CD4-positive, alpha-beta T cell treated with Interleukin-15 for 4 hours (primary cell): ENCODE measurements at regions not wholly inside any gene's neighbourhood (a gene's known extent, or its start where the extent isn't known, plus 50 kb on each side); places are given as distances from the start of the nearest gene placed in this dataset.

Experiments
- DNase-seq: peaks from one replicate; pipeline ENCODE4 v3.0.0-alpha.2; 2020; ENCODE audit warnings: low spot score

DNA sequence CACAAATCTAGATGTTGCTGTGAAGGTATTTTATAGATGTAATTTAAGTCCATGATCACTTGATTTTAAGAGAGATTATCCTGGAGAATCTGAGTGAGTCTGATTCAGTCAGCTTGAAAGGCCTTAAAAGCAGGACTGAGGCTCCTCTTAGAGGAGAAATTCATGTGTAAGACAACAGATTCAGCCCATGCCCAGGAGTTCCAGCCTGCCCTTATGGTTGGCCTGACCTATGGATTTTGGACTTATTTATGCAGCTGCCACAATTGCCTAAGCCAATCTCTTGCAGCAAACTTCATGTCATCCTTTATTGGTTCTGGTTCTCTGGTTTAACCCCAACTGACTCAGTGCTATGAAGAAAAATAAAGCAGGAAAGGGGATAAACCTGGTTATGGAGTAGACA, 296.5 kb upstream of the RASGRP1 start:
- DNase-seq: no peak

DNA sequence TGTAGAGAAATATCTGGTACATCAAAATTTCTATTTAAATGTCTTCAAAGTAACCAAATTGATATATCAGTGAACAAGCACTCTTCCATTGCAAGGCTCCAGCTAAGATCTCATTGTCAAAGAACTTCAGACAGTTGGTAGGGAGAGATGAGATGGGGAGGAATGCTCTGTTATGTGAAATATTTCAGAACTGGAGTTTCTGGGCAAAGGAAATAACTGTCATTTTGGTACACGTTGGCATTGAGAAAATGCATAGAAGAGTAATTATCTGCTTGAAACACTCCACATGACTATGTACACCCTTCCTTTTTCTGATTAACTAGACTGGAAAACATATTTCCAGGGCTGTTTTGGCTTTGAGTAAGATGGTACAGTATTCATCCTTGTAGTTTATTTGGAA, 297.5 kb upstream of the RASGRP1 start:
- DNase-seq: no peak

DNA sequence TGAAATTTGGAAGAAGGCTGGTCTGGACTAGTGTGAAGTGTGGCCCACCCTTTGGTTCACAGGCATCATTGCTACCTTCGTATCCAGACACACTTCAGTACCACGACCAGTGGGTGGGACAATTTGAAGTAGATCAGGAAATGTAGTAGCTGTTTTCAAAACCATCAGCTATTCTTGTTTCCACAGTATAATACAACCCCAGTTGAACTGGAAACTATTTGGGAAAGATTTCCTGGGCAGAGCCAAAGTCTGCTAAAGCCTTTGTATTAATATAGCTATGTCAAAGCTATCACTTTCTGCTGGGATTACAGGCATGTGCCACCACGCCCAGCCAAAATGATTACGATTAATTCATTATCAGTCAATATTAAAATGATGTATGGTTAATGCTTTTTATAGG, 298.8 kb upstream of the RASGRP1 start:
- no peak for DNase-seq

DNA sequence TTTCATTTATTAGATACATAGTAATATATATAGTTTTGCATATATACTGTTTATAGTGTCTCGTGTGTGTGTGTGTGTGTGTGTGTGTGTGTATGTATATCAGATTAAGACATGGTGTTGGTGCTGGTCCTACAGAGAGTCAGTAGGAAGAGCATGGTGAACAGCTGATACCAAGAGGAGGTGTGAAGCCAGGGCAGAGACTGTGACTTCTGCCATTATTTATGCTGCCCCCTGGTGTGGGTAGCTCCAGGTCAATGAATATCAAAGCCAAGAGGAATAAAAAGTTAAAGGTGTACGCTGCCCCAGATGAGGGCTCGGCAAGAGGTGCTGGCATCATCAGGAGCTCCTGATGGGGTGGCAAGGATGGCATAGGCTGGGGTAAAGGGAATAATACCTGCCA, 299.5 kb upstream of the RASGRP1 start:
- DNase-seq: no peak

DNA sequence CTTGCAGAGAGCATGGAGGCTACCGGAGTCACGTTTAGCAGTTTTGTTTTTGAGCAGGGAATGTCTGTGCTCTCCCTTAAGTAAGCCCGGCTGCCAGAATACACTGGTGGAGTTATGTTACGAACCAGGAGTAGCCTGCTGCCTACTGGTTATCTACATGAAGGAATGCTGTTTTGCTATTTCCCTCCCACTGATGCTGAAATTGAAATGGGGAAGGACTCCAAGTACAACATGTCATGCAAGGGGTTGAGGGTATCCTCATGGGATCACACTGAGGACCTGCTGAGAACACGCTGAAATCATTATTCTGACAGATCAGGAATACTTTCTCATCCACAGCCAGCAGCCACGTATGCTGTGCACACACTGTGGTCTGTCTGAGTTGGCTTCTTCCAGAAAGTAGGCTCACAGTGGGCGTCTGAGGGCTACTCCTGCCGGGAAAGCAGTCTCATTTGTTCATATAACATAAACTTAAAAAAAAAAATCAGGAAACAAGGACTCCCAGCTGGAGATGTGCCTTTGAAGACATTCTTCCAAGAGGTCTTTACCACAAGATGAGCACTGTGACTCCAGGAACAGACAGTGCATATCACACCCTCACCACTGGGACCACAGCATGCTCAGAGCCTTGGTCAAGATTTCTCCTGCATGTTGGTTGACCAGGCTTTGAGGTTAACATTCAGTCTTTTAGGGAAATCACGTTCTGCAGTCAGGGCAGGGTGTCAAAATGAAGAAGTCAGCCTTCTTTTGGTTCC, 300.4 kb upstream of the RASGRP1 start:
- DNase-seq: no peak

DNA sequence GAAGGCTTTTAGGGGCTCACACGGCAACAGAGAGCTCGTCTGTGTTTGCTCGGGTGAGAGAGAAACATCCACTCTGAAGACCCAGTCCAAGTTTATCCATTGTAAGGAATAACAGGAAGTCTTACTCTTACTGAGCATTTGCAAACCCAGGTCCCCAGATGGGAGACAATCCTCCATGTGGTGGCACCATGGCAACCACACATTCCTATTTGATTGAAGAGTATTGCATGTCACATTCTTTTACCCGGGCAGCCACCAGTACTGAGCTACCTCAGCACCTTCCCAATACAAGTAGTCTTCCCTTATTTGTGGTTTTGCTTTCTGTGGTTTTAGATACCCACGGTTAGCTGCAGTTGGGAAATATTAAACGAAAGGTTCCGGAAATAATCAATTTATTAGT, 302.9 kb upstream of the RASGRP1 start:
- DNase-seq: no peak

DNA sequence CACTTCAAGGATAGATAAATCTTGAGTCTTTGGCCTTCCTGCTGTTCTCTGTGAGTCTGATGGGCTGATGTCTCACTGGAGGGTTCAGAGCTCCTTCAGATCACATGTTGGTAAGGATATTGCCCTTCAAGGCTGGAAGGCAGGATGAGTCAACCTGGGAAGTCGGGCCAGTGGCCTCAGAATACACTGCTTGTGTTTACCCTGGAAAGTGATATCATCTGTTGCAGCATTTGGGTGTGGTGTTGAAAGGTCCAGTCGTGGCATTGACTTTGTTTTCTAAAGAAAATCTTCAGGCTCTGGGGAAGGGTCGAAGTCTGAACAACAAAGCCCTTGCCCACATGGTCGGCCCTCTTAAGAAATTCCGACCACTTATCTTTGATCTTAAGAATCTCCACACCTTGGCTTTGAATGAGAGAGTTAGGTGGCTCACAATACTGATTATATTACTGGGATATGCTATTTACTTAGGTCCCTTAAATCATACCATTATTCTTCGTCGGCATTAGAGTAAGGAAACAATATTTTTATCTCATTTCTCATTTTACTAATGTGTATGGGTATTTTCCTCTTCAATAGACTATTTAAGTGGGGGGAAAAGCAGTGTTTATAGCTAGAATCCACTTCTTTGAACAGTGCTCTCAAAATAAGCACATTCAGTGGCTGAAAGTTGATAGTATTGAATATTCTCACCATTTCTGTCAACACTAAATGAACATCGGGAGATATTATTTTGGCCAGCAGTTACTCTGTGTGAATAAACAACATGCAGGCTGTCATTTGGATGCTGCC, 303.9 kb upstream of the RASGRP1 start:
- no peak for DNase-seq

DNA sequence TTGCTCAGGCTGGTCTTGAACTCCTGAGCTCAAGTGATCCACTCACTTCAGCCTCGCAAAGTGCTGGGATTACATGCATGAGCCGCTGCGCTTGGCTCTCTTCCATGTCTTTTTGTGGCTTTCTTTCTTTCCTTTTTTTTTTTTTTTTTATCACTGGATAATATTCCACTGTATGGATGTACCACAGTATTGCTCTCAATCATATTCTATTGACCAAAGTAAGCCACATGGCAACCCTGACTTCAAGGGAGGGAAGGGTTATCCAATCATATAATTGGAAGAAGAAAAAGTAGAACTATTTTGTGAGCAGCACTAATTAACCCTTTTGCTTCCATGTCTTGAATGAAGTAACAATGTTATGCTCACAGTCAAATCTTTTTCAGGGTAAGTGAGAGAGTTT, 307.0 kb upstream of the RASGRP1 start:
- DNase-seq: no peak

DNA sequence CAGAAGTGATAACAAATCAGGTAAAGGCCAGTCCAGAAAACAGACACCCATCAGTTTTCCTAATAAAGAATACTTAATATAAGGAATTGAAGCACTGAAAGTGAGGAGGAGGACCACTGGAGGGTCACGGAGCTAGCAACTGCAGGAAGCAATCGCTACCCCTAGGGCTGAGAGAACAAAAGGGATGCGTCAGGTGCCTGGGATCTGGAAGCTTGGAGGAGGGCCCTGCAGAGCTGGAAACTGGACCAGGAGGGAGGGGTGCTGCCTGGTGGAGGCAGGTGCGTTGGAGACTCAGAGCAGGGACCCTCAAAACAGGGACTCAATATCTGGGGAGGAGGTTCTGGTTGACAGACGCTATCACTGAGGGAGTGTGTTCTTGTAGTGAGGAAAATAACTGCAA, 308.1 kb upstream of the RASGRP1 start:
- no peak for DNase-seq

DNA sequence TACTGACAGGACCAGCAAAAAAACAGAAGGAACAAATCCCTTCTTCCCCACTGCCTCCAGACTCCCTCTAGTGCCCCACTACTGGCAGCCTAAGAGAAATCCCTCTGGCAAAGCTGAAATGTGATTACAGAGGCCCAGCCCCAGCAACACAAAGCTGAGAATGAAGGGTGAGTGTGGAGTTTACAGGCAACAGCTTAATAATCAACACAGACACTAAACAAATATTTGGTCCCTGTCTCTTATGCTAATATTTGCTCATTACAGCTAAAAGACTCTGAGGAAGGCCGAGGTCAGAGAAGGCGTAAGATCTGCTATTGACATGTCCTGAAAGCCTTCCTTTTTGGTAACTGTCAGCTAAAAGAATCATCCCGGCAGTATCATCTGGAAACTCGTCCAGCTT, 308.5 kb upstream of the RASGRP1 start:
- DNase-seq: no peak

DNA sequence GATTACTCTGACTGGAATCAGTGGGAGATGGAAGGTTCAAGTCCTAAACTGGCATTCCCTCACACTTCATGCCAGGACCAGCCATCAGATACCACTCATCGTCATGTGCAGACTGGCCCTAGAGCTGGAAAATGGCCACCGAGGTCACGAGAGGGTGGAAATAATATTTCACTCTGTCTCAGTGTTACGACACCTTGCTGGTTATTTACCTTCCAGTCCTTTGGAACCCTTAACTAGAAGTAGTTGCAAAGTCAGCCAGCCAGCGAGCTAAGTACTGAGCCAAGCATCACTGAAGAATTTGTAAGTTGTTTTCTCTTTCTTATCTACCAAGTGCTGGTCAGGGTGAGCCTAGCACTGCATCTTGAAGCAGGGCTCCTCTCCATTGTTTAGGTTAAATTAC, 309.9 kb upstream of the RASGRP1 start:
- DNase-seq: no peak

DNA sequence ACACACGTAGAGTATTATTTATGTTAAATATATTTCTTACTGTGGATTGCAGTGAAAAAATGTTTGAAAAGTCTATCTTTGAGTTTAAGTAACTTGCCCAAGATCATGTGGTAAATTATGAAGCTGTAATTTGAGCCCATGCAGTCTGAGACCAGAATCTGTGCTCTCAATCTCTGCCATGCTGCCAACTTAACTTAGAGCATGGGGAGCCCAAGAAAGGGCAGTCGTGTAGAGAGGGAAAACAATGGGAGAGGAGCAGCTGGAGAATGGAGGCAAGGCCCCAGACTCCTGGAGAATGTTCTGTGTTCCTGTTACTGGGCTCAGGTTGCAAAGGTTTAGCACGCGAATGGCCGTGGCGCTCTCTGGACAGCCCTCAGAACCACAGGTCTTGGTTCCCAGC, 311.6 kb upstream of the RASGRP1 start:
- no peak for DNase-seq

DNA sequence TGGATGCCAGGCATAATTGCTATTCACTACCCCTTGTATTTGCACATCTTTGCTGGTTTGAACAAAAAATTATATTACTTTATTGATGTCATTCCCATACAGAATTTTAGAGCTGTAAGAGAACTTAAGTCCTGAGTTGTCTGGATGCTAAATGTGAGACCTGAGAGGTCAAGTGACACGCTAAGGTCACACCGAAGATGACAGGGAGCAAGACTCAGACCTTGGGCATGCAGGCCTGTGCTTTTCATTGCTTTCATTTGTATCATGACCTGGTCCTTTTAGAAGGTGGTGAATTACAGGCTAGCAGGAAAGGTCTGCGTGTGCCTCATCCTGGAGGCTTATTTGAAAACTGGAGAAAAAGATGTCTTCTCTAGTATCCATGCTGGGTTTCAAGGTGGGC, 312.0 kb upstream of the RASGRP1 start:
- DNase-seq: no peak

DNA sequence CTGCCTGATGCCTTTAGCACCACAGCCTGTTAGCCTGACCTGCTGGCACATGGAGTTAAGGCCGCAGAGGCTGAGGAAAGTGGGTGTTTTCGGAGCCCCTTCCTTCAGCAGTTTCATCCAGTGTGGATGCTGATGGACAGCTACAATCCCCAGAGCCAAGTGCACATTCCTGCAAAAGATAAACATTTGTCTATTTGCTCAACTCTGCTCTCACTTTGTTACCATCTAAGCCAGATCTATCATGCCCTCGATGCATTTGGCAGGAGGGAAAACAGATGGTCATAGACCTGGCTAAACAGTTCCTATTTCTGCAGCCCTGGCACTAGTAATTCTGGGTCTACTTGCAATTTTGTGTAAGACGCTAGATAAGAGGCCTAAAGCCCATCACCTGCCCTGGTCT, 312.9 kb upstream of the RASGRP1 start:
- DNase-seq: no peak

DNA sequence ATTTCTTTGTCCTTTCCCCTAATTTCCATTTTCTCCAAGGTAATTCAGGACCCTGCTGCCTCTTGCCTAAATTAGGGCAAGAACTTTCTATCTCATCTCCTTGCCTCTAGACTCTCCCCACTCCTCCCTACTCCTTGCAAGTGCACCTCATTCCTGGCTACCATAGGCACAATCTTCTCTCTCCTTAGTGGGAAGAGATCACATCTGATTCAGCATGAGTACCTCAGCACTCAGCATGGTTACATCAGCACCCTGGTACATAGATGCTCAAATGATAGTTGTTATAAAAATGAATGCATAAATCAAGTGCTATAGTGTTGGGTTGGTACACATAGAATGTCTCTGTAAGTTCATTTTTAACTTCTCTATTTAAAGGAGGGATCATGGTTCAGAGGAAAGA, 313.4 kb upstream of the RASGRP1 start:
- no peak for DNase-seq

DNA sequence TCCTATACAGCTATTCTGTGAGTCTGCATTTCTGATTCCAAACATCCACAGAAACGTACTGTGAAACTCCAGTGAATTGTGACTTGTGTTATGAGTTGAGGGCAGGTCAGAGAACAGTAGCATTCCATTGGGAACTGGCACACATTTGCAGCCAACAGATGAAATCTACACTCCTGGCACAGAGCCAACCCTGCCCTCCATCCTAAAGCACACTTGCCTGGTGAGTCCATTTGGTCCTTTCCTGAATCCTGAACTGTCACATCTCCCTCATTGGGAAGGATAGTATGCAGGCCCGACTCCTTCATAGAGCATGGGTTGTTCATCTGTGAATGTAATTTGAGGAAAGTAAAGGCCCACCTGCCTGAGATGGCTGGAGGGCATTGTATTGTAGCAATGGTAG, 314.3 kb upstream of the RASGRP1 start:
- DNase-seq: no peak

DNA sequence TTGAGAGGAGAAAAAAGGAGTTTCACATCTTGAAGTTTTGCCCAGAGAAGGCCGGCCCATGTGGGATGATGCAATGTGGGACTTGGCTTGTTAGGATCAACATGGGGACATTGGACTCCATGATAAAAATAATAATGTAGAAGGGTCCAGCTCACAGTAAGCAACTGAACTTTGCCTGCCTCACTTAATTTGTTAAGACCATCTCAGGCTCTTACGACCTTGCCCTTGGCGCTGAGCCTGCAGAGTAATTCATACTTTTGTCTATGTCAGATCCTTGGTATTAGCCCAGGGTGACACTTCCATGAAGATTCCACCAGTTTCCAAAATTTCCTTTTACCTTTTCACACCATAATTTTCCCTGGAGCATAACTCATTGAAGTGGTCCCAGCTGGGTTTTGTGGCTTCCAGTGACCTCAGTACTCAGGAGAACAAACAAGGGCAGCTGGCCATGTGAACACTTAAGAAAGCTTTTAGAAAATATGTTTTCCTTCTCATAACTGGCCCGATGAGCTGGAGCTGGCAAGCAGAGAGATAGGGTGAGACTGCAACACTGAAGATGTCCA, 315.4 kb upstream of the RASGRP1 start:
- no peak for DNase-seq

DNA sequence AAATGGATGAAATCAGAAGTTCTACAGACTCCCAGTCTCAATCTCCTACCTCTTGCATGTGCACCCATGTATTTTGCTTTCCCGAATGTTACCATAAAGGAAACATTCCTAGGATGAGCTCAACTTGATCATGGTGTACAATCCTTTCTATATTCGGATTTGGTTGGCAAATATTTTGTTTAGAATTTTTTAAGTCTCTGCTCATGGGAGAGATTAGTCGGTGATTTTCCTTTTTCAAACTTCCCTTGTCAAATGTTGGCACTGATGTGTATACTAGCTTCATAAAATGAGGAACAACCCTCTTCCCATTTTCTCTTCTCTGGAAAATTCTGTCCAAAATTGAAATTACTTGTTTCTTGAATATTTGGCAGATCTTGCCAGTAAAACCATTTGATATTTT, 317.6 kb upstream of the RASGRP1 start:
- DNase-seq: no peak

DNA sequence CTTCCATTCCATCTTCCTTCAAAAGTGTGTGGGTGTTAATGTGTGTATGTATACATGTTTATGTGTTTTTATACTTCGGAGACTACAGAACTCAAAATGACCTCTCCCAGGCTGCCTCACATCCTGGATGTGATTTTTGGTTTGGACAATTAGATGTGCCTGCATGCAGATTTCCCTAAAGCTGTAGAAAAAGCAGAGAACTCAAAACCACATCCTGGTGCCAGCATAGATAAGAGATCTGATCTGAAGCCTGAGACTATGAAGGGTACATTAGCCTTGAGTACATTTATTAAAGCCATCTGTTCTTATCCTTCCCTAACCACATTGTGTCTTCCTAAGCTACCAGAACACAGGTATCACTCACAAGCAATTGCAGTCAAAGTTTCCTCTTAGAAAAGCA, 319.4 kb upstream of the RASGRP1 start:
- no peak for DNase-seq

DNA sequence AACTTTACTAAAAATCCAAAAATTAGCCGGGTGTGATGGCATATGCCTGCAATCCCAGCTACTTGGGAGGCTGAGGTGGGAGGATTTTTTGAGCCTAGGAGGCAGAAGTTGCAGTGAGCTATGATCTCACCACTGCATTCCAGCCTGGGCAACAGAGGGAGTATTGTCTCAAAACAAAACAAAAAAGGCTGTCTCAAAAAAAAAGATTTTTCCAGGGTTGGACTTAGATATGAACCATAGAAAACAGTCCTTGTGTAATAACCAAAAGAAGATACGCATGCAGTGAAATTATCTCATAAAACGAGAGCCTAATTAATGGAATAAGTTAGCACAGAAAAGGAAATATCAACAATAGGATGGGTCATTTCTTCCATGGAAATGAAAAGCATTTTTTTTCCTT, 320.4 kb upstream of the RASGRP1 start:
- DNase-seq: no peak

DNA sequence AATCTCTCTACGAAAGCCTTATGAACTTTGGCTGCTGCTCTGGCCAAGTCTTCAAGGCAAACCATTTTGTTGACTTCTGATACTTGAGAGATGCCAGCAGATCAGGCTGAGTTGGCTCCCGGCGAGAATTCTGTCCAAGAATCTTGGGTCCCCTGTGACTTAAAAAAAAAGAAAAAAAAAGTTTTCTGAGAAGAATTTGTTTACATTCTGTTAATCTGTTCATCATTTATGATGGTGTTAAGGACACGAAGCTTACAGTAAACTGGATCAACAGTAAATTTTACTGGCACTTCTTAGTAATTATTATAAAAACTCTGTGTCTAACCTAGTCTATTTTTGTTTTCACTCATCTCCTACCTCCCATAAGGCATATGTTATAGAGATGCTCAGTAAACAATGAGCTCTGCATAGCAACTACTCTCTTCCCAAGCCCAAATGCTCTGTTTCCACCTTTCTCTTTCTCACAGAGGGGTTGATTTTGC, 320.9 kb upstream of the RASGRP1 start:
- no peak for DNase-seq

DNA sequence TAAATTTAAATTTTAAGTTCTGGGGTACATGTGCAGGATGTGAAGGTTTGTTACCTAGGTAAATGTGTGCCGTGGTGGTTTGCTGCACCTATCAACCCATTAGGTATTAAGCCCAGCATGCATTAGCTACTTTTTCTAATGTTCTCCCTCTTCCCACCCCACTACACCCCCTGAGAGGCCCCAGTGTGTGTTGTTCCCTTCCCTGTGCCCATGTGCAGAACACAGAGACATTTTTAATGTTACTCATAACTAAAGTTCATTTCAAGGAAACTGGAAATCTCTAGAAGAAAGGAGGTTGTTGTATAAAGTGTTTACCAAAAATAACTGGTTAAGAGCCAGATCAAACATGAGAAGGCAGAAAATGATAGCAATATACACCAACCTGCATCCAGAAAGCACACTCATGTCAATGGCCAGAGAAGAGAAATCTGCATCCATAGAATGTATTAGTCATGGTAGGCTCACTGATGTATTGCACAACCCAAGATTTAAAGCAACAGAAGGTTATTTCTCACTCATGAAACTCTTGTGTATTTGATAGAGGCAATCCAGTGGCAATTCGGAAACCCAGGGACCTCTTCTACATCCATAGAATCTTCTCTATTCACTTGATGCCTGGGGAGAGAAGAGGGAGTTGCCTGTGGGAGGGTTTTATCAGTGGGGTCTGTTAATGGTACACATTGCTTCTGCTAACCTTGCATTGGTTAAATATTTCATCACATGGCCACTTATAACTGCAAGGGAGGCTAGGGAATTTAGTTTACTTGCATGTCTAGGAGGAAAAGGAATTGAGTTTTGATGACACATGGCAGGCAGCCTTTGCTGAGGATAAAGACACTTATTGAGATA, 321.9 kb upstream of the RASGRP1 start:
- DNase-seq: no peak
